ENCODE measurements at regions not wholly inside any gene's neighbourhood (a gene's known extent, or its start where the extent isn't known, plus 50 kb on each side); places are given as distances from the start of the nearest gene placed in this dataset.
"Not testable (repeated sequence)": the region's sequence is repeated elsewhere in the genome, so short reads cannot be mapped to it uniquely, and the experiment has no call there.

- no peak for DNase-seq (ENCODE audit: extremely low read depth in 1 of 2, low read depth in 1 of 2)
These were observed 189.2 kb downstream of the SLITRK6 start for GRCh38 chr13:85610024-85610423.

DNA sequence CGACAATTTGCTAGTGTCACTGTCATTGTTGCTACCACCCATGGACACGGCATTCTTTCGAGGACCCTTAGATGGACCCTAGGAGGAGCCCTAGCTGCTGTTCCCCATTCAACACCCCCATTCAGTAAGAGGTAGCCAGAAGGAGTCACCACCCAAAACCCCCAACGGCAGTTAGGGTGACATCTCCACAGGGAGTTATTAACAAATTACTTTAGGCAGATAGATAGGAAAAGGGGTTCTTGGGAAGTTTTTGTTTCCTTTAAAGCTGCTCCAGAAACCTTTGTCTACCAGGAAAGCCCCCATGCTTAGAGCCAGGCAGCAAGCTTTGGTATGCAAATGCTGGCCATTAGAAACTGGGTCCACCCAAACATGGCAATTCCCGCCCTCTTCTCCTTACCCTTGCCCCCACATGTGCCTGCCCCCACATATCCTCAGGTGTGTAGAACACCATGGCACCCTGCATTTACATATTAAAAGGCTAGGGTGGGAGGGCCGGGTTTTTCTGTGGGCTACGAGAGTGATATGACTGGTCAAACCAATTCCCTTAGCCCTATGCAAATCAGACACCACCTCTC lies 190.9 kb downstream of the SLITRK6 start:
- DNase-seq (ENCODE audit: extremely low read depth in 1 of 2, low read depth in 1 of 2) = no peak

GRCh38 chr13:85603735-85604134 lies 195.5 kb downstream of the SLITRK6 start:
- DNase-seq (ENCODE audit: extremely low read depth in 1 of 2, low read depth in 1 of 2) = no peak

DNA sequence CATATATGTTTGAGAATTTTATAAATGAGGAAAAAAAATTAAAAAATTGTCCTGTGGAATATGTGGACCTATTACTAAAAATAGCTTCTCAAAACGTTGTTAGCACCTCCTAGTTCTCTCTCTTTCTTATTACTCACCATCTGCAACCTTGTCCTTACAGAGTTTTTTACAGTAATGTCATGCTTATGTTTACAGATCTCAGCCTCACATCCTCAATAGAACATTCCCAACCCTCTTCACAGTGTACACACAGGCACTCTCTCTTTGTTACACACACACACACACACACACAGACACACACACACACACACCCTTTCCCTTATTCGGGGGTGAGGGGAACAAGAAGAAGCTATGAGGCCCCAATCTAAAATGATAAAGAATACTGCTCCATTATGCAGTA lies 197.7 kb downstream of the SLITRK6 start:
- DNase-seq (ENCODE audit: extremely low read depth in 1 of 2, low read depth in 1 of 2) = no peak

DNA sequence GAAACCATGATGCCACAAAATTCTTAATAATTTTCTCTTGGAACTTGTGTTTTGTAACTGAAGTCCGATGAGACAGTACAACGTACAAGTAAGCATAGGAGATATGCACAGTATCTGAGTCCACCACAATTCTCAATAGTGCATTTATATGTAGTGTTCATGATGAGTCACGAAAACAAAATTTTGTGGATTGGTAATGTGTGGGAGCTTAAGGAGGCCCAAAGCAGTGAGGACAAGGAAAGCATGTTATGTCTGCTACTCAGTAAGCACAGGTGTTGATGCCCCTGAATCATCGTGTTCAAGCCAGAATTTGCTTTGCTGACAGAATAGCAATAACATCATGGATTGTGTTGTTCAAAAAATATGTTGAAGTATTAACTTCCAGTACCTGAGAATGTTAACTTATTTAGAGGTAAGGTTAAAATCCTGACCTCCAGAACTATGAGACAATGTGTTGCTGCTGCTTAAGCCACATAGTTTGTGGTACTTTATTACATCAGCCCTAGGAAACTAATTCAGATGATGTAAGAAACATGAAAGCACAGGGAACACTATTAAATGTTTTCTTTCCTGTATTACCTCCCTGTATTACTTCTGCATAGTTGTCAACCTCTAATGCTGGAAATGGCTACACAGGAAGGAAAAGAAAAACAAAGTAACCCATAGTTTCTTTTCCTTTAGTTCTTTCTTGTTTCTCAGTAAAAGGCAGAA lies 201.3 kb downstream of the SLITRK6 start:
- no peak for DNase-seq (ENCODE audit: extremely low read depth in 1 of 2, low read depth in 1 of 2)

DNA sequence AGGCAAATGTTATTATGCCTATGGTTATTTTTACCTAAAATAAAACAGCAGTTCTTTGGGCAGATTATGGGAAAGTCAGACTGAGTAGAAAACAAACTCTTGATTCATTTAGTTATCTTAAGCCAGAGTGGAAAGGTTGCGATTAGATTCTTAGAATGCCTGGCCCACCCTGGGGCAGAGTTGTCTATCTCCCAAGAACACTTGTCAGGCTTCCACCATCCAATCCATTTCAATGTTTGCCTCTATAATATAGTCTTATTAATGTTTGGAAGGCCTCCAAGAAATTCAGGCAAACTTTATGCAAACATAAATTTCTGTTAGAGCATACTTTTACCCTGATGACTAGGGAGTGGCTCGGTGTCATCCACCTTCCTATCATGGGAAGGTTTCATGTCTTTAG lies 207.0 kb downstream of the SLITRK6 start:
- DNase-seq (ENCODE audit: extremely low read depth in 1 of 2, low read depth in 1 of 2) = no peak

- no peak for DNase-seq (ENCODE audit: extremely low read depth in 1 of 2, low read depth in 1 of 2)
These were observed 208.8 kb downstream of the SLITRK6 start for GRCh38 chr13:85590231-85590931.

- DNase-seq (ENCODE audit: extremely low read depth in 1 of 2, low read depth in 1 of 2) = no peak
These were observed 210.2 kb downstream of the SLITRK6 start for GRCh38 chr13:85589021-85589420.

GRCh38 chr13:85588359-85588758 lies 210.9 kb downstream of the SLITRK6 start:
- no peak for DNase-seq (ENCODE audit: extremely low read depth in 1 of 2, low read depth in 1 of 2)

- DNase-seq (ENCODE audit: extremely low read depth in 1 of 2, low read depth in 1 of 2) = no peak
These were observed 212.4 kb downstream of the SLITRK6 start for GRCh38 chr13:85586856-85587255.

- no peak for DNase-seq (ENCODE audit: extremely low read depth in 1 of 2, low read depth in 1 of 2)
These were observed 212.8 kb downstream of the SLITRK6 start for GRCh38 chr13:85586422-85586831.

GRCh38 chr13:85582890-85583289 lies 216.3 kb downstream of the SLITRK6 start:
- DNase-seq (ENCODE audit: extremely low read depth in 1 of 2, low read depth in 1 of 2) = no peak

- no peak for DNase-seq (ENCODE audit: extremely low read depth in 1 of 2, low read depth in 1 of 2)
These were observed 224.1 kb downstream of the SLITRK6 start for GRCh38 chr13:85575110-85575509.

DNA sequence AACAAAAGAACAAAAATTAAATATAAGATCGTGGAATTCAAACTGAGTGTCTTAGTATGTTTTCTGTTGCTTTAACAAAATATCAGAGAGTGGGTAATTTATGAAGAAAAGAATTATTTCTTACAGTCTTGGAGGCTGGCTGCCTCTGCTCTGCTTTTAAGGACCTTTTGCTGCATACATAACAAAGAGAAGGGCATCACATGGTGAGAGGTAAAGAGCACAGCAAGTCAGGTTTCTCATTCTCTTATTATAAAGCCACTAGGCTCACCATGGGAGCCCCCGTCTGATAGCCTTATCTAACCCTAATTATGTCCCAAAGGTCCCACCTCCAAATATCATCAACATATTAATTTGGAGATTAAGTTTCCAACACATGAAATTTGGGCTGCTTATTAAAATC lies 231.3 kb downstream of the SLITRK6 start:
- DNase-seq (ENCODE audit: extremely low read depth in 1 of 2, low read depth in 1 of 2) = no peak

DNA sequence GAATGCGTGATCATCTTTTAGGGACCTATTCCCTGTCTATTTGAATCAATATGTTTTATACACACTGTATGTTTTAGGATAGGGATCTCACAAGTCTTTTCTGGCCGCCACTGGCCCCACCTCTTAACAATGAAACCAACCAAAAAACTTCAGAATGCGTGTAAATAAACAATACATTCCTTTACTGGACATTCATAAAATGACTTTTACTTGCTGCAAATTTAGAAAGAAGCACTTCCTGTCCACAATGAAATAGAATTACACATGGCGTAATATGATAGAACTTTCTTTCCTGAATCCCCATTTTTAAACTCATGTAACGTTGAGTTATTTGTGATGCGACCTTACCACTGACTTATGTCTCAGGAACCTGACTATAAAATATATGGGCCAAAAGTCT lies 233.6 kb downstream of the SLITRK6 start:
- DNase-seq (ENCODE audit: extremely low read depth in 1 of 2, low read depth in 1 of 2) = no peak

GRCh38 chr13:85564598-85564997 lies 234.6 kb downstream of the SLITRK6 start:
- DNase-seq (ENCODE audit: extremely low read depth in 1 of 2, low read depth in 1 of 2) = no peak

- no peak for DNase-seq (ENCODE audit: extremely low read depth in 1 of 2, low read depth in 1 of 2)
These were observed 236.9 kb downstream of the SLITRK6 start for GRCh38 chr13:85562282-85562681.

GRCh38 chr13:85557691-85558467 lies 241.3 kb downstream of the SLITRK6 start:
- DNase-seq (ENCODE audit: extremely low read depth in 1 of 2, low read depth in 1 of 2) = no peak

- DNase-seq (ENCODE audit: extremely low read depth in 1 of 2, low read depth in 1 of 2) = no peak
These were observed 248.2 kb downstream of the SLITRK6 start for GRCh38 chr13:85551012-85551411.

DNA sequence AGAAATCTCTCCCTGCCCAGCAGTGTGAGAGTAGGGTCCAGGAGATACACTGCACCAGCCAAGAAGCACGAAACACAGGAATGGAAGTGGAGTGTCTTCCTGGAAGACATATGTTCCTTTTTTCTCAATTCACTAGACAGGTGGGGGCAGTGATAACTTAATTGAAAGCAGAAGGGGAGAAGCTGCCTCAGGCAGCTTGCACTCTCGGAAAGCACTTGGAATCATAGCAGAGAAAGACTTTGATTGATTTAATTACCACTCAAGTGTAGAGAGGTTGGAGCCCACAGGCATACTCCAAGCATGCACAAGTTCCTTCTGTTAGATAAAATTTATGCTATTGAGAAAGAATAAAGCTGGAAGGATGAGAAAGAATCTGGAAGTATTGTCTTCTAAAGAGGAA lies 249.4 kb downstream of the SLITRK6 start:
- DNase-seq (ENCODE audit: extremely low read depth in 1 of 2, low read depth in 1 of 2) = no peak

DNA sequence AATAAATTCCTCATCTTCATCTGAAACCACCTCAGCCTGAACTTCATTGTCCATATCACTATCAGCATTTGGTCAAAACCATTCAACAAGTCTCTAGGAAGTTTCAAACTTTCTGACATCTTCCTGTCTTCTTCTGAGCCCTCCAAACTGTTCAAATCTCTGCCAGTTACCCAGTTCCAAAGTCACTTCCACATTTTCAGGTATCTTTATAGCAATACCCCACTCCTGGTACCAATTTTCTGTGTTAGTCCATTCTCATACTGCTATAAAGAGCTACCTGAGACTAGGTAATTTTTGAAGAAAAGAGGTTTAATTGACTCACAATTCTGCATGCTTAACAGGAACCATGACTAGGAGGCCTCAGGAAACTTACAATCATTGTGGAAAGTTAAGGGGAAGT lies 250.4 kb downstream of the SLITRK6 start:
- DNase-seq (ENCODE audit: extremely low read depth in 1 of 2, low read depth in 1 of 2) = not testable (repeated sequence)

Measured in activated CD8-positive, alpha-beta memory T cell treated with anti-CD3 and anti-CD28 coated beads for 1 hour (primary cell).